ENCODE measurements at regions not wholly inside any gene's neighbourhood (a gene's known extent, or its start where the extent isn't known, plus 50 kb on each side); places are given as distances from the start of the nearest gene placed in this dataset.

GRCh38 chr3:59381282-59381681 is 331.5 kb upstream of the CFAP20DC start:
- WGBS (ENCODE audit: insufficient coverage, insufficient replicate concordance, low lambda C conversion rate, missing lambda C conversion rate): 3% methylated on average over 2 of the region's 2 CpGs
- TF ChIP-seq MYB (IDR thresholded peaks at IDR 0.05; ENCODE audit: borderline replicate concordance, low read depth, low read length): no peak
- no peak for TF ChIP-seq MYC (IDR thresholded peaks at IDR 0.05; ENCODE audit: insufficient read depth, insufficient read length, insufficient replicate concordance, low read length, severe bottlenecking)
- TF ChIP-seq IRF3 (IDR thresholded peaks at IDR 0.05): no peak
- TF ChIP-seq, protein P1, sequence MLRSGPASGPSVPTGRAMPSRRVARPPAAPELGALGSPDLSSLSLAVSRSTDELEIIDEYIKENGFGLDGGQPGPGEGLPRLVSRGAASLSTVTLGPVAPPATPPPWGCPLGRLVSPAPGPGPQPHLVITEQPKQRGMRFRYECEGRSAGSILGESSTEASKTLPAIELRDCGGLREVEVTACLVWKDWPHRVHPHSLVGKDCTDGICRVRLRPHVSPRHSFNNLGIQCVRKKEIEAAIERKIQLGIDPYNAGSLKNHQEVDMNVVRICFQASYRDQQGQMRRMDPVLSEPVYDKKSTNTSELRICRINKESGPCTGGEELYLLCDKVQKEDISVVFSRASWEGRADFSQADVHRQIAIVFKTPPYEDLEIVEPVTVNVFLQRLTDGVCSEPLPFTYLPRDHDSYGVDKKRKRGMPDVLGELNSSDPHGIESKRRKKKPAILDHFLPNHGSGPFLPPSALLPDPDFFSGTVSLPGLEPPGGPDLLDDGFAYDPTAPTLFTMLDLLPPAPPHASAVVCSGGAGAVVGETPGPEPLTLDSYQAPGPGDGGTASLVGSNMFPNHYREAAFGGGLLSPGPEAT (IDR thresholded peaks at IDR 0.05; ENCODE audit: low read depth): peak; percentile 51; the same call in 1 of the 2 replicates
- no peak for TF ChIP-seq ZBTB40 (IDR thresholded peaks at IDR 0.05; ENCODE audit: borderline replicate concordance)
- no peak for TF ChIP-seq CHD1 (IDR thresholded peaks at IDR 0.05; ENCODE audit: low read depth, low read length)
- TF ChIP-seq SKIL (IDR thresholded peaks at IDR 0.05; ENCODE audit: low read depth, poor library complexity, severe bottlenecking): peak; percentile 37
- TF ChIP-seq SREBF1 (IDR thresholded peaks at IDR 0.05; ENCODE audit: low read length): no peak
- no peak for TF ChIP-seq HDAC6 (IDR thresholded peaks at IDR 0.05; ENCODE audit: unreplicated experiment)
- peak; percentile 73 for TF ChIP-seq RUNX3 (IDR thresholded peaks at IDR 0.05; ENCODE audit: low read length)
- TF ChIP-seq SMC3 (IDR thresholded peaks at IDR 0.05; ENCODE audit: borderline replicate concordance, low read length): no peak
- TF ChIP-seq, protein P2, sequence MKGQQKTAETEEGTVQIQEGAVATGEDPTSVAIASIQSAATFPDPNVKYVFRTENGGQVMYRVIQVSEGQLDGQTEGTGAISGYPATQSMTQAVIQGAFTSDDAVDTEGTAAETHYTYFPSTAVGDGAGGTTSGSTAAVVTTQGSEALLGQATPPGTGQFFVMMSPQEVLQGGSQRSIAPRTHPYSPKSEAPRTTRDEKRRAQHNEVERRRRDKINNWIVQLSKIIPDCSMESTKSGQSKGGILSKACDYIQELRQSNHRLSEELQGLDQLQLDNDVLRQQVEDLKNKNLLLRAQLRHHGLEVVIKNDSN (IDR thresholded peaks at IDR 0.05; ENCODE audit: borderline replicate concordance, extremely low read length, insufficient read depth, low read depth, low read length): no peak

More at GRCh38 chr3:59381282-59381681, 331.5 kb upstream of the CFAP20DC start:
- CTCF ChIA-PET: no interaction called here
- peak; percentile 57 for FAIRE-seq
- H3K27me3 ChIP-seq (replicated peaks in 1 of 2; ENCODE audit: control insufficient read depth in 2 of 2, insufficient read depth in 2 of 2, low read length in 1 of 2): no peaks in the 10 kb centered on the region
- no peaks in the 10 kb centered on the region for H3K36me3 ChIP-seq (ENCODE audit: control insufficient read depth in 2 of 2, insufficient read depth in 2 of 2, low read length in 1 of 2)
- H3K4me2 ChIP-seq (ENCODE audit: control insufficient read depth, insufficient read depth): 0 out of 2 replicates have a peak overlapping the region, but pooled peaks have one; percentile 6
- peak; percentile 77 for ATAC-seq
- H2AFZ ChIP-seq (ENCODE audit: control insufficient read depth, low read depth, low read length): no peak overlapping the region
- intact Hi-C loops (cut with micrococcal nuclease; ENCODE audit: unreplicated experiment) (loop anchor here (5.0 kb wide), 1 partner anchor 476 kb away; no protein-coding TSS in a partner anchor), in situ Hi-C loops (cut with MboI) (loop anchor here (25.0 kb wide), 1 partner anchor 1169 kb away; the partner anchor contains the start of gene DNASE1L3)
- H3K27ac ChIP-seq (ENCODE audit: control insufficient read depth, insufficient read depth): no peak overlapping the region
- no peaks in the 10 kb centered on the region for H3K79me2 ChIP-seq (ENCODE audit: control insufficient read depth, insufficient read depth, low read length)
- H3K4me1 ChIP-seq (ENCODE audit: control insufficient read depth, insufficient read depth, low read length): peaks cover 39% of the 10 kb centered on the region
- POLR2A ChIA-PET: no interaction called here
- SMC1A ChIA-PET (ENCODE audit: uncharacterized antibody, unreplicated experiment): interaction anchor here (0.6 kb wide), 1 partner anchor 11 kb away, joined by 3 read pairs; no protein-coding TSS in a partner anchor
- RAD21 ChIA-PET (ENCODE audit: unreplicated experiment): no interaction called here
- no peak overlapping the region for H3K4me3 ChIP-seq
- BruUV-seq (replicated peaks): no TSS peak
- no peak overlapping the region for H3K9ac ChIP-seq (ENCODE audit: control insufficient read depth, insufficient read depth, low read length)
- H3K9me3 ChIP-seq (replicated peaks; ENCODE audit: control insufficient read depth, insufficient read depth, low read length): peaks cover 5% of the 10 kb centered on the region; the same call in 2 of the 3 replicates
- no peaks in the 10 kb centered on the region for H4K20me1 ChIP-seq (ENCODE audit: control insufficient read depth, insufficient read depth)
- DNase-seq (ENCODE audit: low read depth, low spot score): peak; percentile 53
